GM23338 (cell line): ENCODE measurements at regions not wholly inside any gene's neighbourhood (a gene's known extent, or its start where the extent isn't known, plus 50 kb on each side); places are given as distances from the start of the nearest gene placed in this dataset.

ENCODE experiments used
- ATAC-seq: fragments of 200-7000 bp; cut with Tn5 transposase; 3 replicates; pipeline ENCODE4 v1.9.1; 2020
- DNase-seq: peaks from one replicate; pipeline ENCODE4 v3.0.0-alpha.2; 2015; ENCODE audit warnings: low spot score
- H2AFZ ChIP-seq: fragments of 200-600 bp; sonication (generic); 2 replicates; pipeline ENCODE4 v1.8.0; 2016; ENCODE audit warnings: antibody characterized with exemption, mild to moderate bottlenecking, moderate library complexity
- H3F3A ChIP-seq: fragments of 200-600 bp; sonication (generic); replicated peaks from 2 replicates; pipeline ENCODE4 v1.8.0; 2017; ENCODE audit warnings: antibody characterized with exemption, mixed run types, low read depth
- H3K27ac ChIP-seq: fragments of 200-600 bp; sonication (generic); 2 replicates; pipeline ENCODE4 v1.6.1; 2016; ENCODE audit warnings: low read depth
- H3K27me3 ChIP-seq: fragments of 200-600 bp; sonication (generic); 2 replicates; pipeline ENCODE4 v1.8.0; 2016; ENCODE audit warnings: mild to moderate bottlenecking, mixed run types, moderate library complexity; ENCODE audit not compliant: insufficient read depth
- H3K36me3 ChIP-seq: fragments of 200-600 bp; sonication (generic); 2 replicates; pipeline ENCODE4 v1.8.0; 2016; ENCODE audit warnings: mild to moderate bottlenecking; ENCODE audit not compliant: insufficient read depth
- H3K4me1 ChIP-seq: fragments of 200-600 bp; sonication (generic); 2 replicates; pipeline ENCODE4 v1.8.0; 2016; ENCODE audit warnings: mild to moderate bottlenecking, moderate library complexity; ENCODE audit not compliant: insufficient read depth
- H3K4me2 ChIP-seq: fragments of 200-600 bp; sonication (generic); 2 replicates; pipeline ENCODE4 v1.7.1; 2017; ENCODE audit warnings: mixed run types
- H3K4me3 ChIP-seq: fragments of 200-600 bp; sonication (generic); 2 replicates; pipeline ENCODE4 v1.6.1; 2016; ENCODE audit warnings: mixed run types
- H3K79me2 ChIP-seq: fragments of 200-600 bp; sonication (generic); replicated peaks from 2 replicates; pipeline ENCODE4 v1.8.0; 2017; ENCODE audit warnings: mild to moderate bottlenecking; ENCODE audit not compliant: insufficient read depth
- H3K9me2 ChIP-seq: fragments of 200-600 bp; sonication (generic); 2 replicates; pipeline ENCODE4 v1.8.0; 2017; ENCODE audit not compliant: insufficient read depth
- H4K20me1 ChIP-seq: fragments of 200-600 bp; sonication (generic); replicated peaks from 2 replicates; pipeline ENCODE4 v1.8.0; 2017; ENCODE audit warnings: mild to moderate bottlenecking; ENCODE audit not compliant: insufficient read depth
- H3K27ac Mint-ChIP-seq: 2 replicates; pipeline ENCODE4 v1.8.0; 2020; ENCODE audit warnings: inconsistent platforms, mild to moderate bottlenecking, moderate library complexity, mixed read lengths
- H3K27me3 Mint-ChIP-seq: 3 replicates; pipeline ENCODE4 v1.8.0; 2022; ENCODE audit warnings: low read depth, mild to moderate bottlenecking, moderate library complexity, mixed read lengths, inconsistent platforms; ENCODE audit not compliant: insufficient read depth, poor library complexity
- H3K36me3 Mint-ChIP-seq: 3 replicates; pipeline ENCODE4 v1.8.0; 2021; ENCODE audit warnings: low read depth, mild to moderate bottlenecking, inconsistent platforms, moderate library complexity, mixed read lengths
- H3K4me1 Mint-ChIP-seq: 3 replicates; pipeline ENCODE4 v1.8.0; 2020; ENCODE audit warnings: mild to moderate bottlenecking, inconsistent platforms, mixed read lengths
- H3K4me3 Mint-ChIP-seq: 3 replicates; pipeline ENCODE4 v1.8.0; 2021; ENCODE audit warnings: moderate library complexity, mild to moderate bottlenecking, inconsistent platforms, mixed read lengths
- H3K9me3 Mint-ChIP-seq: 3 replicates; pipeline ENCODE4 v1.8.0; 2020; ENCODE audit warnings: moderate library complexity, mild to moderate bottlenecking, inconsistent platforms, mixed read lengths
- CREB1 ChIP-seq: fragments of 250-450 bp; sonication (Bioruptor Pico); IDR thresholded peaks from 2 replicates; pipeline ENCODE4 v1.5.0; 2020; ENCODE audit warnings: low read depth, mild to moderate bottlenecking, moderate library complexity
- EZH2 ChIP-seq: fragments of 200-600 bp; sonication (generic); IDR thresholded peaks from one replicate; pipeline ENCODE4 v1.8.0; 2017; ENCODE audit warnings: antibody characterized with exemption, mild to moderate bottlenecking, low read depth; ENCODE audit not compliant: unreplicated experiment
- EZH2phosphoT487 ChIP-seq: fragments of 200-600 bp; sonication (generic); IDR thresholded peaks from one replicate; pipeline ENCODE4 v1.8.1; 2018; ENCODE audit warnings: antibody characterized with exemption; ENCODE audit not compliant: unreplicated experiment
- JUNB ChIP-seq: IDR thresholded peaks from one replicate; pipeline ENCODE4 v1.6.1; 2016; ENCODE audit warnings: antibody characterized with exemption; ENCODE audit not compliant: unreplicated experiment
- POLR2AphosphoS5 ChIP-seq: IDR thresholded peaks from 2 replicates; pipeline ENCODE4 v1.6.1; 2016; ENCODE audit warnings: antibody characterized with exemption, low read depth
- STAT1 ChIP-seq: IDR thresholded peaks from one replicate; pipeline ENCODE4 v1.6.1; 2016; ENCODE audit warnings: antibody characterized with exemption; ENCODE audit not compliant: unreplicated experiment
- ZNF114 ChIP-seq: fragments of 250-450 bp; sonication (Bioruptor Pico); IDR thresholded peaks from 2 replicates; pipeline ENCODE4 v1.5.0; 2020; ENCODE audit warnings: mild to moderate bottlenecking, moderate library complexity
- ZNF331 ChIP-seq: fragments of 250-450 bp; sonication (Bioruptor Pico); IDR thresholded peaks from 2 replicates; pipeline ENCODE4 v1.5.0; 2020; ENCODE audit warnings: low read depth, mild to moderate bottlenecking, moderate library complexity
- TF ChIP-seq, protein P1 (sequence below): IDR thresholded peaks from one replicate; pipeline ENCODE4 v1.6.1; 2018; ENCODE audit warnings: antibody characterized with exemption; ENCODE audit not compliant: unreplicated experiment
- TF ChIP-seq, protein P2 (sequence below): IDR thresholded peaks from 2 replicates; pipeline ENCODE4 v1.6.1; 2016; ENCODE audit warnings: antibody characterized with exemption

DNA sequence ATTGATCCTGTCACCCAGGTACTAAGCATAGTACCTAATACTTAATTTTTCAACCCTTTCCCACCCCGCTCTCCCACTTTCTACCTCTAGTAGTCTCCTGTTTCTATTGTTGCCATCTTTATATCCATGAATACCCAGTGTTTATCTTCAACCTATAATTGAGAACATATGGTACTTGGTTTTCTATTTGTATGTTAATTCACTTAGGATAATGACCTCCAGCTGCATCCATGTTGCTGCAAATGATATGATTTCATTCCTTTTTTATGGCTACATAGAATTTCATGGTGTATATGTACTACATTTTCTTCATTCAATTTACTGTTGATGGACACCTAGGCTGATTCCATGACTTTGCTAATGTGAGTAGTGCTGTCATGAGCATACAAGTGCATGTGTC lies 547.3 kb upstream of the NOVA1 start:
- Histone ChIP-seq H3K9me2 (no peaks in the 10 kb centered on the region), H2AFZ (no peak overlapping the region), H3F3A (no peaks in the 10 kb centered on the region), H3K4me3 (no peak overlapping the region), H3K27ac (no peak overlapping the region), H3K36me3 (no peaks in the 10 kb centered on the region), H3K4me1 (no peaks in the 10 kb centered on the region), H3K79me2 (no peaks in the 10 kb centered on the region), H3K4me2 (no peak overlapping the region), H3K27me3 (no peaks in the 10 kb centered on the region), H4K20me1 (no peaks in the 10 kb centered on the region)
- no peaks in the 10 kb centered on the region for H3K27me3 Mint-ChIP-seq
- DNase-seq: no peak
- TF ChIP-seq POLR2AphosphoS5 (no peak), CREB1 (no peak)
- TF ChIP-seq, protein P1, sequence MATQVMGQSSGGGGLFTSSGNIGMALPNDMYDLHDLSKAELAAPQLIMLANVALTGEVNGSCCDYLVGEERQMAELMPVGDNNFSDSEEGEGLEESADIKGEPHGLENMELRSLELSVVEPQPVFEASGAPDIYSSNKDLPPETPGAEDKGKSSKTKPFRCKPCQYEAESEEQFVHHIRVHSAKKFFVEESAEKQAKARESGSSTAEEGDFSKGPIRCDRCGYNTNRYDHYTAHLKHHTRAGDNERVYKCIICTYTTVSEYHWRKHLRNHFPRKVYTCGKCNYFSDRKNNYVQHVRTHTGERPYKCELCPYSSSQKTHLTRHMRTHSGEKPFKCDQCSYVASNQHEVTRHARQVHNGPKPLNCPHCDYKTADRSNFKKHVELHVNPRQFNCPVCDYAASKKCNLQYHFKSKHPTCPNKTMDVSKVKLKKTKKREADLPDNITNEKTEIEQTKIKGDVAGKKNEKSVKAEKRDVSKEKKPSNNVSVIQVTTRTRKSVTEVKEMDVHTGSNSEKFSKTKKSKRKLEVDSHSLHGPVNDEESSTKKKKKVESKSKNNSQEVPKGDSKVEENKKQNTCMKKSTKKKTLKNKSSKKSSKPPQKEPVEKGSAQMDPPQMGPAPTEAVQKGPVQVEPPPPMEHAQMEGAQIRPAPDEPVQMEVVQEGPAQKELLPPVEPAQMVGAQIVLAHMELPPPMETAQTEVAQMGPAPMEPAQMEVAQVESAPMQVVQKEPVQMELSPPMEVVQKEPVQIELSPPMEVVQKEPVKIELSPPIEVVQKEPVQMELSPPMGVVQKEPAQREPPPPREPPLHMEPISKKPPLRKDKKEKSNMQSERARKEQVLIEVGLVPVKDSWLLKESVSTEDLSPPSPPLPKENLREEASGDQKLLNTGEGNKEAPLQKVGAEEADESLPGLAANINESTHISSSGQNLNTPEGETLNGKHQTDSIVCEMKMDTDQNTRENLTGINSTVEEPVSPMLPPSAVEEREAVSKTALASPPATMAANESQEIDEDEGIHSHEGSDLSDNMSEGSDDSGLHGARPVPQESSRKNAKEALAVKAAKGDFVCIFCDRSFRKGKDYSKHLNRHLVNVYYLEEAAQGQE: no peak
- no peaks in the 10 kb centered on the region for H3K9me3 Mint-ChIP-seq
- H3K4me1 Mint-ChIP-seq: no peaks in the 10 kb centered on the region
- H3K36me3 Mint-ChIP-seq: no peaks in the 10 kb centered on the region
- H3K4me3 Mint-ChIP-seq: no peak overlapping the region
- ATAC-seq: no peak
- no peak overlapping the region for H3K27ac Mint-ChIP-seq

DNA sequence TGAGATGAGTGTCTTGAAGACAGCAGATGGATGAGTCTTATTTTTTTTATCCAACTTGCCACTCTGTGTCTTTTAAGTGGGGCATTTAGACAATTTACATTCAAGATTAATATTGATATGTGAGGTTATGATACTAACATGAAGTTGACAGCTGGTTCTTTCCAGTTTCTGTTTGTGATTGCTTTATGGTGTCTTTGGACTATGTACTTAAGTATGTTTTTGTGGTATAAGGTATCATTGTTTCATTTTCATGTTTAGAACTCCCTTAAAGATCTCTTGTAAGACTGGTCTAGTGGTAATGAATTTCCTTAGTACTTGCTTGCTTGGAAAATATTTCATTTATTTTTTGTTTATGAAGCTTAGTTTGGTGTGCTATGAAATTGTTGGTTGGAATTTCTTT lies 550.3 kb upstream of the NOVA1 start:
- peaks cover 4% of the 10 kb centered on the region; the same call in 1 of the 3 replicates for H3K9me3 Mint-ChIP-seq
- no peaks in the 10 kb centered on the region for H3F3A ChIP-seq
- no peaks in the 10 kb centered on the region for H3K27me3 Mint-ChIP-seq
- H3K4me3 Mint-ChIP-seq: no peak overlapping the region
- H2AFZ ChIP-seq: no peak overlapping the region
- DNase-seq (no peak), ATAC-seq (no peak)
- H3K27ac ChIP-seq: no peak overlapping the region
- H3K36me3 Mint-ChIP-seq: no peaks in the 10 kb centered on the region
- H3K36me3 ChIP-seq: no peaks in the 10 kb centered on the region
- H3K4me3 ChIP-seq: no peak overlapping the region
- H3K4me2 ChIP-seq: no peak overlapping the region
- H3K4me1 Mint-ChIP-seq: no peaks in the 10 kb centered on the region
- H4K20me1 ChIP-seq: no peaks in the 10 kb centered on the region
- no peak overlapping the region for H3K27ac Mint-ChIP-seq
- 0 out of 2 replicates have a peak, but pooled peaks cover 3% of the 10 kb centered on the region for H3K9me2 ChIP-seq
- no peaks in the 10 kb centered on the region for H3K79me2 ChIP-seq
- no peaks in the 10 kb centered on the region for H3K4me1 ChIP-seq
- no peaks in the 10 kb centered on the region for H3K27me3 ChIP-seq
- no peak for TF ChIP-seq ZNF114 (CRISPR knock-in tag)
- TF ChIP-seq, protein P2, sequence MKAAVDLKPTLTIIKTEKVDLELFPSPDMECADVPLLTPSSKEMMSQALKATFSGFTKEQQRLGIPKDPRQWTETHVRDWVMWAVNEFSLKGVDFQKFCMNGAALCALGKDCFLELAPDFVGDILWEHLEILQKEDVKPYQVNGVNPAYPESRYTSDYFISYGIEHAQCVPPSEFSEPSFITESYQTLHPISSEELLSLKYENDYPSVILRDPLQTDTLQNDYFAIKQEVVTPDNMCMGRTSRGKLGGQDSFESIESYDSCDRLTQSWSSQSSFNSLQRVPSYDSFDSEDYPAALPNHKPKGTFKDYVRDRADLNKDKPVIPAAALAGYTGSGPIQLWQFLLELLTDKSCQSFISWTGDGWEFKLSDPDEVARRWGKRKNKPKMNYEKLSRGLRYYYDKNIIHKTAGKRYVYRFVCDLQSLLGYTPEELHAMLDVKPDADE: no peak
- no peak for TF ChIP-seq EZH2
- TF ChIP-seq CREB1: no peak

DNA sequence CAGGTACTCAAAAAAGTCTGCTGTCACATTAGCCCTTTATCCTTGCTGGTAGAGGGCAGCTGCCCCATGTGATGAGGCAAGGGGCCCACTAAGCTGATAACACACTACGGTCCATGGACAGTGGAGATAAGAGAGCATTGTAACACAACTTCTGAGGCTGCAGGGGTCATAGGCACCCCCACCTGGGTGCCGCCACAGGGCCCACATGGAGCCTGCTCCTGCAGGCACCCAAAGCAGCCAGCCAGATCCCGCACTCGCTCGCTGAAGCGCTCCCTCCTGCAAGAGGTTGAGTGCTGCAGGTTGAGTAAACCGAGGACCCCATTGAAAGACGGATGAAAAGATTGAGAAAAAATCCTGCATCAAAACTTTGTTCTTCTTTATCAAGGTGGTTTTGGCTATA lies 566.3 kb upstream of the NOVA1 start:
- no peak overlapping the region for H3K4me3 ChIP-seq
- peaks cover 6% of the 10 kb centered on the region for H3K9me3 Mint-ChIP-seq
- H3K4me3 Mint-ChIP-seq: no peak overlapping the region
- TF ChIP-seq JUNB: no peak
- TF ChIP-seq STAT1: no peak
- TF ChIP-seq EZH2phosphoT487: no peak
- TF ChIP-seq ZNF331 (CRISPR knock-in tag): no peak
- no peak for TF ChIP-seq POLR2AphosphoS5
- TF ChIP-seq ZNF114 (CRISPR knock-in tag): no peak
- TF ChIP-seq CREB1: no peak

More for the DNA sequence above, 566.3 kb upstream of the NOVA1 start:
- H3K27ac ChIP-seq: no peak overlapping the region
- H3K27ac Mint-ChIP-seq: no peak overlapping the region
- no peaks in the 10 kb centered on the region for H3K36me3 ChIP-seq
- no peak for ATAC-seq
- no peaks in the 10 kb centered on the region for H3K27me3 Mint-ChIP-seq
- 0 out of 2 replicates have a peak, but pooled peaks cover 3% of the 10 kb centered on the region for H3K9me2 ChIP-seq
- no peak overlapping the region for H2AFZ ChIP-seq
- no peaks in the 10 kb centered on the region for H3K27me3 ChIP-seq
- no peaks in the 10 kb centered on the region for H4K20me1 ChIP-seq
- no peak overlapping the region for H3K4me2 ChIP-seq
- no peaks in the 10 kb centered on the region for H3K79me2 ChIP-seq
- no peak for DNase-seq
- no peaks in the 10 kb centered on the region for H3F3A ChIP-seq
- peaks cover 3% of the 10 kb centered on the region; the same call in 1 of the 3 replicates for H3K36me3 Mint-ChIP-seq
- no peaks in the 10 kb centered on the region for H3K4me1 ChIP-seq
- H3K4me1 Mint-ChIP-seq: no peaks in the 10 kb centered on the region
